ENCODE measurements at regions not wholly inside any gene's neighbourhood (a gene's known extent, or its start where the extent isn't known, plus 50 kb on each side); places are given as distances from the start of the nearest gene placed in this dataset.
"Not testable (repeated sequence)": the region's sequence is repeated elsewhere in the genome, so short reads cannot be mapped to it uniquely, and the experiment has no call there.

GRCh38 chr9:16291921-16292320, 578.5 kb downstream of the BNC2 start:
- DNase-seq (no peak), ATAC-seq (ENCODE audit: insufficient read depth, low read depth) (no peak)
- H3K27ac ChIP-seq (ENCODE audit: low read length), result no peak overlapping the region
- no peaks in the 10 kb centered on the region for H3K4me1 ChIP-seq (ENCODE audit: insufficient read depth, low read length)
- no peak overlapping the region for H3K4me2 ChIP-seq (ENCODE audit: insufficient read depth, low read length)
- no peak overlapping the region for H2AFZ ChIP-seq (ENCODE audit: low read depth, low read length)
- H4K20me1 ChIP-seq (ENCODE audit: insufficient read depth, low read length), result no peaks in the 10 kb centered on the region
- no peaks in the 10 kb centered on the region for H3K27me3 ChIP-seq (ENCODE audit: insufficient read depth, low read length, poor library complexity)
- no peaks in the 10 kb centered on the region for H3K9me3 ChIP-seq (ENCODE audit: insufficient read depth, low read length, severe bottlenecking)
- H3K79me2 ChIP-seq (ENCODE audit: insufficient read depth, low read length), result no peaks in the 10 kb centered on the region
- H3K36me3 ChIP-seq (ENCODE audit: insufficient read depth, low read length), result no peaks in the 10 kb centered on the region
- TF ChIP-seq EZH2 (IDR thresholded peaks at IDR 0.05; ENCODE audit: borderline replicate concordance, low read depth, low read length, severe bottlenecking) (no peak), CTCF (IDR thresholded peaks at IDR 0.05; ENCODE audit: borderline replicate concordance, extremely low read depth, low read length, poor library complexity, severe bottlenecking) (no peak)
- no peak overlapping the region for H3K9ac ChIP-seq (ENCODE audit: low read depth, low read length)
- no peak overlapping the region for H3K4me3 ChIP-seq (ENCODE audit: low read depth in 1 of 2, low read length in 2 of 2)

GRCh38 chr9:16293610-16294009, 576.9 kb downstream of the BNC2 start:
- no peaks in the 10 kb centered on the region for H3K9me3 ChIP-seq (ENCODE audit: insufficient read depth, low read length, severe bottlenecking)
- H3K4me1 ChIP-seq (ENCODE audit: insufficient read depth, low read length), result no peaks in the 10 kb centered on the region
- no peaks in the 10 kb centered on the region for H4K20me1 ChIP-seq (ENCODE audit: insufficient read depth, low read length)
- no peak overlapping the region for H3K27ac ChIP-seq (ENCODE audit: low read length)
- no peaks in the 10 kb centered on the region for H3K79me2 ChIP-seq (ENCODE audit: insufficient read depth, low read length)
- no peak overlapping the region for H3K4me2 ChIP-seq (ENCODE audit: insufficient read depth, low read length)
- no peak for DNase-seq
- H2AFZ ChIP-seq (ENCODE audit: low read depth, low read length), result no peak overlapping the region
- TF ChIP-seq EZH2 (IDR thresholded peaks at IDR 0.05; ENCODE audit: borderline replicate concordance, low read depth, low read length, severe bottlenecking) (no peak), CTCF (IDR thresholded peaks at IDR 0.05; ENCODE audit: borderline replicate concordance, extremely low read depth, low read length, poor library complexity, severe bottlenecking) (no peak)
- no peak overlapping the region for H3K4me3 ChIP-seq (ENCODE audit: low read depth in 1 of 2, low read length in 2 of 2)
- no peak for ATAC-seq (ENCODE audit: insufficient read depth, low read depth)
- no peaks in the 10 kb centered on the region for H3K27me3 ChIP-seq (ENCODE audit: insufficient read depth, low read length, poor library complexity)
- H3K9ac ChIP-seq (ENCODE audit: low read depth, low read length), result no peak overlapping the region
- no peaks in the 10 kb centered on the region for H3K36me3 ChIP-seq (ENCODE audit: insufficient read depth, low read length)

- Histone ChIP-seq H2AFZ (ENCODE audit: low read depth, low read length) (no peak overlapping the region; the same call in 1 of the 2 replicates), H3K4me2 (ENCODE audit: insufficient read depth, low read length) (no peak overlapping the region), H3K36me3 (ENCODE audit: insufficient read depth, low read length) (no peaks in the 10 kb centered on the region), H4K20me1 (ENCODE audit: insufficient read depth, low read length) (no peaks in the 10 kb centered on the region), H3K27me3 (ENCODE audit: insufficient read depth, low read length, poor library complexity) (no peaks in the 10 kb centered on the region), H3K4me1 (ENCODE audit: insufficient read depth, low read length) (no peaks in the 10 kb centered on the region), H3K4me3 (ENCODE audit: low read depth in 1 of 2, low read length in 2 of 2) (no peak overlapping the region), H3K79me2 (ENCODE audit: insufficient read depth, low read length) (no peaks in the 10 kb centered on the region), H3K9ac (ENCODE audit: low read depth, low read length) (no peak overlapping the region), H3K9me3 (ENCODE audit: insufficient read depth, low read length, severe bottlenecking) (no peaks in the 10 kb centered on the region), H3K27ac (ENCODE audit: low read length) (no peak overlapping the region)
- DNase-seq (no peak), ATAC-seq (ENCODE audit: insufficient read depth, low read depth) (no peak)
- TF ChIP-seq EZH2 (IDR thresholded peaks at IDR 0.05; ENCODE audit: borderline replicate concordance, low read depth, low read length, severe bottlenecking) (no peak), CTCF (IDR thresholded peaks at IDR 0.05; ENCODE audit: borderline replicate concordance, extremely low read depth, low read length, poor library complexity, severe bottlenecking) (no peak)
Observed at GRCh38 chr9:16294133-16294770, 576.2 kb downstream of the BNC2 start.

- H3K4me2 ChIP-seq (ENCODE audit: insufficient read depth, low read length); ATAC-seq (ENCODE audit: insufficient read depth, low read depth); DNase-seq; H3K9ac ChIP-seq (ENCODE audit: low read depth, low read length); H3K36me3 ChIP-seq (ENCODE audit: insufficient read depth, low read length); H3K79me2 ChIP-seq (ENCODE audit: insufficient read depth, low read length); H3K27me3 ChIP-seq (ENCODE audit: insufficient read depth, low read length, poor library complexity); H2AFZ ChIP-seq (ENCODE audit: low read depth, low read length); H4K20me1 ChIP-seq (ENCODE audit: insufficient read depth, low read length); H3K4me3 ChIP-seq (ENCODE audit: low read depth in 1 of 2, low read length in 2 of 2); H3K27ac ChIP-seq (ENCODE audit: low read length); H3K4me1 ChIP-seq (ENCODE audit: insufficient read depth, low read length); H3K9me3 ChIP-seq (ENCODE audit: insufficient read depth, low read length, severe bottlenecking): not testable (repeated sequence)
Observed at GRCh38 chr9:16294940-16295339, 575.5 kb downstream of the BNC2 start.

- H3K4me1 ChIP-seq (ENCODE audit: insufficient read depth, low read length); H3K4me2 ChIP-seq (ENCODE audit: insufficient read depth, low read length); H3K4me3 ChIP-seq (ENCODE audit: low read depth in 1 of 2, low read length in 2 of 2); H3K9ac ChIP-seq (ENCODE audit: low read depth, low read length); H3K9me3 ChIP-seq (ENCODE audit: insufficient read depth, low read length, severe bottlenecking); H4K20me1 ChIP-seq (ENCODE audit: insufficient read depth, low read length); H3K79me2 ChIP-seq (ENCODE audit: insufficient read depth, low read length); H3K36me3 ChIP-seq (ENCODE audit: insufficient read depth, low read length); H3K27me3 ChIP-seq (ENCODE audit: insufficient read depth, low read length, poor library complexity); DNase-seq; H3K27ac ChIP-seq (ENCODE audit: low read length); ATAC-seq (ENCODE audit: insufficient read depth, low read depth); H2AFZ ChIP-seq (ENCODE audit: low read depth, low read length): not testable (repeated sequence)
Observed at GRCh38 chr9:16299368-16299767, 571.1 kb downstream of the BNC2 start.

Data from DND-41 (cell line).